ENCODE measurements at regions not wholly inside any gene's neighbourhood (a gene's known extent, or its start where the extent isn't known, plus 50 kb on each side); places are given as distances from the start of the nearest gene placed in this dataset.
"Not testable (repeated sequence)": the region's sequence is repeated elsewhere in the genome, so short reads cannot be mapped to it uniquely, and the experiment has no call there.

- TF ChIP-seq, protein P1, sequence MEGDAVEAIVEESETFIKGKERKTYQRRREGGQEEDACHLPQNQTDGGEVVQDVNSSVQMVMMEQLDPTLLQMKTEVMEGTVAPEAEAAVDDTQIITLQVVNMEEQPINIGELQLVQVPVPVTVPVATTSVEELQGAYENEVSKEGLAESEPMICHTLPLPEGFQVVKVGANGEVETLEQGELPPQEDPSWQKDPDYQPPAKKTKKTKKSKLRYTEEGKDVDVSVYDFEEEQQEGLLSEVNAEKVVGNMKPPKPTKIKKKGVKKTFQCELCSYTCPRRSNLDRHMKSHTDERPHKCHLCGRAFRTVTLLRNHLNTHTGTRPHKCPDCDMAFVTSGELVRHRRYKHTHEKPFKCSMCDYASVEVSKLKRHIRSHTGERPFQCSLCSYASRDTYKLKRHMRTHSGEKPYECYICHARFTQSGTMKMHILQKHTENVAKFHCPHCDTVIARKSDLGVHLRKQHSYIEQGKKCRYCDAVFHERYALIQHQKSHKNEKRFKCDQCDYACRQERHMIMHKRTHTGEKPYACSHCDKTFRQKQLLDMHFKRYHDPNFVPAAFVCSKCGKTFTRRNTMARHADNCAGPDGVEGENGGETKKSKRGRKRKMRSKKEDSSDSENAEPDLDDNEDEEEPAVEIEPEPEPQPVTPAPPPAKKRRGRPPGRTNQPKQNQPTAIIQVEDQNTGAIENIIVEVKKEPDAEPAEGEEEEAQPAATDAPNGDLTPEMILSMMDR (IDR thresholded peaks at IDR 0.05) = not testable (repeated sequence)
- not testable (repeated sequence) for TF ChIP-seq EZH2 (IDR thresholded peaks at IDR 0.05; ENCODE audit: borderline replicate concordance, insufficient read depth, low read depth, low read length, poor library complexity, severe bottlenecking)
Measured at GRCh38 chr3:170805296-170805695, 64.7 kb downstream of the RPL22L1 start.
